GM18520 (cell line): ENCODE measurements at regions not wholly inside any gene's neighbourhood (a gene's known extent, or its start where the extent isn't known, plus 50 kb on each side); places are given as distances from the start of the nearest gene placed in this dataset.
"Not testable (repeated sequence)": the region's sequence is repeated elsewhere in the genome, so short reads cannot be mapped to it uniquely, and the experiment has no call there.

Experiments
- ATAC-seq: cut with Tn5 transposase; IDR thresholded peaks from one replicate; pipeline ENCODE4 v1.9.1; 2021; ENCODE audit not compliant: unreplicated experiment

- no peak for ATAC-seq
These were observed 260.7 kb downstream of the NSUN3 start for GRCh38 chr3:94323596-94323995.

GRCh38 chr3:94331831-94332230, 269.0 kb downstream of the NSUN3 start:
- no peak for ATAC-seq

- ATAC-seq = no peak
These were observed 273.3 kb downstream of the NSUN3 start for GRCh38 chr3:94336046-94336753.

- ATAC-seq = no peak
These were observed 282.2 kb downstream of the NSUN3 start for GRCh38 chr3:94345101-94345500.

GRCh38 chr3:94349310-94349878, 286.5 kb downstream of the NSUN3 start:
- no peak for ATAC-seq

GRCh38 chr3:94356581-94356980, 293.7 kb downstream of the NSUN3 start:
- no peak for ATAC-seq

- ATAC-seq = no peak
These were observed 297.1 kb downstream of the NSUN3 start for GRCh38 chr3:94359996-94360395.

GRCh38 chr3:94360987-94361386, 298.1 kb downstream of the NSUN3 start:
- ATAC-seq = no peak

GRCh38 chr3:94362393-94362792, 299.5 kb downstream of the NSUN3 start:
- ATAC-seq = no peak

- ATAC-seq = no peak
These were observed 302.1 kb downstream of the NSUN3 start for GRCh38 chr3:94365006-94365405.

GRCh38 chr3:94372026-94372425, 309.2 kb downstream of the NSUN3 start:
- no peak for ATAC-seq

GRCh38 chr3:94373456-94373855, 310.6 kb downstream of the NSUN3 start:
- no peak for ATAC-seq

GRCh38 chr3:94374439-94375161, 311.7 kb downstream of the NSUN3 start:
- no peak for ATAC-seq

- not testable (repeated sequence) for ATAC-seq
These were observed 314.3 kb downstream of the NSUN3 start for GRCh38 chr3:94377123-94377696.

- ATAC-seq = not testable (repeated sequence)
These were observed 315.0 kb downstream of the NSUN3 start for GRCh38 chr3:94377863-94378262.

GRCh38 chr3:94378322-94378721, 315.5 kb downstream of the NSUN3 start:
- ATAC-seq = no peak

- no peak for ATAC-seq
These were observed 316.4 kb downstream of the NSUN3 start for GRCh38 chr3:94379264-94379663.

GRCh38 chr3:94394885-94395284, 332.0 kb downstream of the NSUN3 start:
- ATAC-seq = no peak

- no peak for ATAC-seq
These were observed 333.0 kb downstream of the NSUN3 start for GRCh38 chr3:94395851-94396250.

- ATAC-seq = no peak
These were observed 335.2 kb downstream of the NSUN3 start for GRCh38 chr3:94398036-94398435.

GRCh38 chr3:94401466-94401865, 338.6 kb downstream of the NSUN3 start:
- no peak for ATAC-seq

- ATAC-seq = no peak
These were observed 339.3 kb downstream of the NSUN3 start for GRCh38 chr3:94402126-94402525.
